ENCODE measurements at regions not wholly inside any gene's neighbourhood (a gene's known extent, or its start where the extent isn't known, plus 50 kb on each side); places are given as distances from the start of the nearest gene placed in this dataset.

DNA sequence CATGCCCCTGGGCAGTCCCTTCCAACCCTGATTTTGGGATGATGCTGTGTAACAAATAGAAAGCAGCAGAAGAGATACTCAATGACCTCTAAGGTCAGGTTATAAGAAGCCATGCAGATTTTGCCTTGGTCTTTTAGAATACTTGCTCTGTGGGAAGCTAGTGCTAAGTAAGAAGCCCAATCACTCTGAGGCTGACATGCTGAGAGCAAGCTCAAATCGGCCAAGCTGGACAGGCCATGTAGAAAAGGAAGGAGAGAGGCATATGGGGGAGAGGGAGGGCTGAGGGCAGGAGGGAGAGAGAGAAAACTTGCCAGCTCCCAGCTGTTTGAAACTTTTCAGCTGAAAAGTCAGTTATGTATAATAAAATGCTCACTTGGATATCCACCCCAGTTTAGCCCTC, 1021.6 kb upstream of the MAP3K7 start:
- no peak overlapping the region for H3K4me3 ChIP-seq
- intact Hi-C loops (cut with DNase I): no loop called here
- H3K4me1 ChIP-seq: no peaks in the 10 kb centered on the region
- DNase-seq: no peak
- TF ChIP-seq, protein P1, sequence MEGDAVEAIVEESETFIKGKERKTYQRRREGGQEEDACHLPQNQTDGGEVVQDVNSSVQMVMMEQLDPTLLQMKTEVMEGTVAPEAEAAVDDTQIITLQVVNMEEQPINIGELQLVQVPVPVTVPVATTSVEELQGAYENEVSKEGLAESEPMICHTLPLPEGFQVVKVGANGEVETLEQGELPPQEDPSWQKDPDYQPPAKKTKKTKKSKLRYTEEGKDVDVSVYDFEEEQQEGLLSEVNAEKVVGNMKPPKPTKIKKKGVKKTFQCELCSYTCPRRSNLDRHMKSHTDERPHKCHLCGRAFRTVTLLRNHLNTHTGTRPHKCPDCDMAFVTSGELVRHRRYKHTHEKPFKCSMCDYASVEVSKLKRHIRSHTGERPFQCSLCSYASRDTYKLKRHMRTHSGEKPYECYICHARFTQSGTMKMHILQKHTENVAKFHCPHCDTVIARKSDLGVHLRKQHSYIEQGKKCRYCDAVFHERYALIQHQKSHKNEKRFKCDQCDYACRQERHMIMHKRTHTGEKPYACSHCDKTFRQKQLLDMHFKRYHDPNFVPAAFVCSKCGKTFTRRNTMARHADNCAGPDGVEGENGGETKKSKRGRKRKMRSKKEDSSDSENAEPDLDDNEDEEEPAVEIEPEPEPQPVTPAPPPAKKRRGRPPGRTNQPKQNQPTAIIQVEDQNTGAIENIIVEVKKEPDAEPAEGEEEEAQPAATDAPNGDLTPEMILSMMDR (IDR thresholded peaks at IDR 0.05): no peak
- TF ChIP-seq POLR2A (IDR thresholded peaks at IDR 0.05): no peak
- H3K27ac ChIP-seq: no peak overlapping the region
- no peaks in the 10 kb centered on the region for H3K36me3 ChIP-seq
- H3K27me3 ChIP-seq: no peaks in the 10 kb centered on the region
- no peaks in the 10 kb centered on the region for H3K9me3 ChIP-seq
- ATAC-seq: no peak
- WGBS, 4 donors: 48 to 52% (median 50%) methylated on average over 1 of the region's 1 CpG

DNA sequence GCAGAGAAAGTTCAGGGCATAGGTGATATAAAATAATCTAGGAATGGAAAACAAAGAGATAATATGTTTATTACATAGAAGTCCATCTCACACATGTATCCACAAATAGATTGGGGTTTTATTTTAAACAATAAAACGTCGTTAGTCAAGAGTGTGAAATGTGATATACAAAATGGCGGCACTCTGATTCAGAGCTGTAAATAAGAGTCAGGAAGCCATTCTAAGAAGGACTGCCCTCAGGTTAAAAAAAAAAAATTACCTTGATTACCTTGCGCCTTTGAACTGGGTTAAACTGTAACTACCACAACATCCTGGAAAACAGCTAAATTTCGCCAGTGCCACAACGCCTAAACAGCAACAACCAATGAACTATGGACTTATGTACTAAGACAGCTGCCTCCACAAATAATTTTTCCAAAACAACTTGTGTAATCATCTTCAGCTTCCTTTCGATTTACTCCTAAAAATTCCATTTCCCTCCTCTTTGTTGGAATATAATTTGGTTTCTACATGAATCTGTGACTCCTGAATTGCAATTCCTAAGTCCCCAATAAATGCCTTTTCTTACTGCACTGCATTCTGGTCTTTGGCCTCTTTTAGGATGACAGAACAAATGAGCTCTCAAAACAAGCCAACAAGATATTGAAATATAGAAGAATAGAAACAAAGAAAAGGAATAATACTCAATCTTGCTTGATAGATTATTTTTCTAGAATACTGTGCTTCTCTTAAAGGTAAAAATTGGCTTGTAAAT, 1019.5 kb upstream of the MAP3K7 start:
- Histone ChIP-seq H3K27ac (no peak overlapping the region), H3K36me3 (no peaks in the 10 kb centered on the region), H3K27me3 (no peaks in the 10 kb centered on the region), H3K4me3 (no peak overlapping the region), H3K4me1 (no peaks in the 10 kb centered on the region), H3K9me3 (no peaks in the 10 kb centered on the region)
- TF ChIP-seq POLR2A (IDR thresholded peaks at IDR 0.05): no peak
- TF ChIP-seq, protein P1 (IDR thresholded peaks at IDR 0.05): no peak
- no peak for DNase-seq
- 88 to 93% (median 90%) methylated on average over 7 of the region's 7 CpGs for WGBS, 4 donors
- intact Hi-C loops (cut with DNase I): no loop called here
- ATAC-seq: no peak

DNA sequence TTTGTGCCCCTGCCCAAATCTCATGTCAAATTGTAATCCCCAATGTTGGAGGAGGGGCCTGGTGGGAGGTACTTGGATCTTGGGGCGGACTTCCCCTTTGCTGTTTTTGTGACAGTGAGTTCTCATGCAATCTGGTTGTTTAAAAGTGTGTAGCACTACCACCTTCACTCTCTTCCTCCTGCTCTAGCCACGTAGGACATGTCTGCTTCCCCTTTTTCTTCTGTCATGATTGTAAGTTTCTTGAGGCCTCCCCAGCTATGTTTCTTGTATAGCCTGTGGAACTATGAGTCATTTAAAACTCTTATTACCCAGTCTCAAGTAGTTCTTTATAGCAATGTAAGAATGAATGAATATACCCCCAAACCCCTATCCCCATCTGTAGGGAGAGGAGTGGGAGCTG, 1013.7 kb upstream of the MAP3K7 start:
- 64 to 82% (median 73%) methylated on average over 2 of the region's 2 CpGs for WGBS, 4 donors
- intact Hi-C loops (cut with DNase I): no loop called here
- TF ChIP-seq, protein P1 (IDR thresholded peaks at IDR 0.05): no peak
- TF ChIP-seq POLR2A (IDR thresholded peaks at IDR 0.05): no peak
- Histone ChIP-seq H3K27ac (no peak overlapping the region), H3K4me1 (no peaks in the 10 kb centered on the region), H3K9me3 (no peaks in the 10 kb centered on the region), H3K27me3 (no peaks in the 10 kb centered on the region), H3K36me3 (no peaks in the 10 kb centered on the region), H3K4me3 (no peak overlapping the region)
- DNase-seq (no peak), ATAC-seq (no peak)

DNA sequence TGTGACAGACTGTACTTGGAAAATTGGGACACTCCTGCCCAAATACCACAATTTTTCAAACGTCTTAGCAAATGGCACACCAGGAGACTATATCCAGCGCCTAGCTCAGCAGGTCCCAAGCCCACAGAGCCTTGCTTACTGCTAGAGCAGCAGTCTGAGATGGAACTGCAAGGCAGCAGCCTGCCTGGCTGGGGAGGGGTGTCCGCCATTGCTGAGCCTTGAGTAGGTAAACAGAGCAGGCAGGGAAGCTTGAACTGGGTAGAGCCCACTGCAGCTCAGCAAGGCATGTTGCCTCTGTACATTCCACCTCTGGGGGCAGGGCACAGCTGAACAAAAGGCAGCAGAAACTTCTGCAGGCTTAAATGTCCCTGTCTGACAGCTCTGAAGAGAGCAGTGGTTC, 1003.3 kb upstream of the MAP3K7 start:
- H3K27ac ChIP-seq: no peak overlapping the region
- no peak for DNase-seq
- H3K4me3 ChIP-seq: no peak overlapping the region
- H3K36me3 ChIP-seq: no peaks in the 10 kb centered on the region
- H3K27me3 ChIP-seq: no peaks in the 10 kb centered on the region
- intact Hi-C loops (cut with DNase I): no loop called here
- no peak for TF ChIP-seq POLR2A (IDR thresholded peaks at IDR 0.05)
- TF ChIP-seq, protein P1 (IDR thresholded peaks at IDR 0.05): no peak
- peaks cover 0 to 4% (median 0%) of the 10 kb centered on the region in 12 donors for H3K9me3 ChIP-seq
- WGBS, 4 donors: 46 to 77% (median 72%) methylated on average over 3 of the region's 3 CpGs; no CpG with 5 or more reads in 1 of the 4 donors
- no peak for ATAC-seq
- H3K4me1 ChIP-seq: no peaks in the 10 kb centered on the region
